Activated T-helper 1 cell treated with anti-CD3 and anti-CD28 coated beads, Interleukin-2, amount 50 U/mL, for 16 hours (primary cell): ENCODE measurements at regions not wholly inside any gene's neighbourhood (a gene's known extent, or its start where the extent isn't known, plus 50 kb on each side); places are given as distances from the start of the nearest gene placed in this dataset.

Experiments
- DNase-seq, 2 donors: peaks; one replicate each; pipeline ENCODE4 v3.0.0-alpha.2; 2020; ENCODE audit warnings: low read depth in 1 of 2, low spot score in 1 of 2

DNA sequence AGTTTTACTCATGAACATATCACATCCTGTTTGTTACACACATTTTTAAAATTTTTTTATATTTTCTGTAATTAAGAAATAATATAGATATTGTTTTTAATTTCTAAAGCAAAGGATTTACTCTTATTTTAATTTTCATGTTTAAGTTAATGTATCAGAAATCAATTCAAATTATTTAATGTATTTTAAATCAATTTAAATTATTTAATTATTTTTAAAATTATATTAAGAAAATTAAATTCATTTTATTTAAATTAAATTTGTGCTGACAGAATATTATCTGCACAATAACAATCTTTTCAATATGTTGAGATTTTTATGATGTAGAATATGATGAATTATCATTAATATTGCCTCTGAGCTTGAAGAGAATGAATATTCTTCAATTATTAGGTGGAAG is 681.2 kb upstream of the ALCAM start:
- DNase-seq, result no peak

GRCh38 chr3:104687362-104687761 is 679.3 kb upstream of the ALCAM start:
- DNase-seq, result no peak

DNA sequence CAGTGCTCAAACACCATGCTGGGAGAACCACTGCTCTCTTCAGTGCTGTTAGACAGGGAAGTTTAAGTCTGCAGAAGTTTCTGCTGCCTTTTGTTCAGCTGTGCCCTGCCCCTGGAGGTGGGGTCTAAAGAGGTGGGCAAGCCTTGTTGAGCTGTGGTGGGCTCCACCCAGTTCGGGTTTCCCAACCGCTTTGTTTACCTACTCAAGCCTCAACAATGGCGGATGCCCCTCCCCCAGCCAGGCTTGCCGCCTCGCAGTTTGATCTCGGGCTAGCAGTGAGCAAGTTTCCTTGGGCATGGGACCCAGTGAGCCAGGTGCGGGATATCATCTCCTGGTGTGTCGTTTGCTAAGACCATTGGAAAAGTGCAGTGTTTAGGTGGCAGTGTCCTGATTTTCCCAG is 670.2 kb upstream of the ALCAM start:
- DNase-seq, result no peak

DNA sequence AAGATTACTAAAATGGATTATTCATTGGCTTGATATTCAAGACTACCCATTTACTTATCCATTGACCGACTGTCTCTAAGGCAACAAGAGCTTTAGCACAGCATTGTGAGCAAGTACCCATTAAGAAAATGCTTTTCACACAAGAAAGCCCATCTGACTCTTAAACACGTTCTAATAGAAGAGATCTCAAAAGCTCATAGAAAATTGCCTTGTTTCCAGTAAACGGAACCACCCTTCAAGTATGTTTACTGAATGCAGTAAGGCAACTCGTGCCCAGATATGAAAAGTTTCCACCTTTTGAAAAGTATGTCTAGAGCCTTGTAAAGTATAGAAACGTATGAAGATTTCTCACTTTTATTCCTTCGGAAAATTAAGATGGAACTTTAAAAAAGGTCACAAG is 655.3 kb upstream of the ALCAM start:
- no peak for DNase-seq

DNA sequence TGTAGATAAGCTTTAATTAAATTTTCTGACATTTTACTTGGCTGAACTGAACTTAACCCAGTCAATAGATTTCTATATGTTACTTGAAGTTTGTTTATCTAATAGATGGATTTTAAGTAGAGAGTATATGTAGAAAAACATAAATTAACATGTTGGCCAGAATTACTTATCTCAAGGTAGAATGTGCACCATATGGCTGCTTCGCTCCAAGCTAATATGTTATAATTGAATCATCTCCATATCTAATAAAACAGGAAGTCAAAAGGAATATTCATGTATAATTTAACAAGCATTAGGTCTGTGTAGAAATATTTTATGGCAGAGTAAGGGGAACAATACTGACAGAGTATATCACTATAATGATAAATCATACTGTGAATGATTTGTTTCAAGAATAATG is 650.7 kb upstream of the ALCAM start:
- no peak for DNase-seq

GRCh38 chr3:104717828-104718196 is 648.9 kb upstream of the ALCAM start:
- no peak for DNase-seq

DNA sequence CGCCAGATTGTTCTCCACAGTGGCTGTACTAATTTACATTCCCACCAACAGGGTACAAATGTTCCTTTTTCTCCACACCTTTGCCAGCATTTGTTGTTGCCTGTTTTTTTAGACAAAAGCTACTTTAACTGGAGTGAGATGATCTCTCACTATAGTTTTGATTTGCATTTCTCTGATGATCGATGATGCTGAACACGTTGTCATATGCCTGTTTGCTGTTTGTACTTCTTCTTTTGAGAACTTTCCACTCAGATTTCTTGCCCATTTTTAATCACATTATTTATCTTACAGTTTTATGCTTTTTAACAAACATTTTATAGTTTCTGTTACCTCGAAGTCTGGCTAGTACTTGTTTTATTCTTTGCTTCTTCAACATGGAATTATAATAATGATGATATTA is 643.7 kb upstream of the ALCAM start:
- no peak for DNase-seq

DNA sequence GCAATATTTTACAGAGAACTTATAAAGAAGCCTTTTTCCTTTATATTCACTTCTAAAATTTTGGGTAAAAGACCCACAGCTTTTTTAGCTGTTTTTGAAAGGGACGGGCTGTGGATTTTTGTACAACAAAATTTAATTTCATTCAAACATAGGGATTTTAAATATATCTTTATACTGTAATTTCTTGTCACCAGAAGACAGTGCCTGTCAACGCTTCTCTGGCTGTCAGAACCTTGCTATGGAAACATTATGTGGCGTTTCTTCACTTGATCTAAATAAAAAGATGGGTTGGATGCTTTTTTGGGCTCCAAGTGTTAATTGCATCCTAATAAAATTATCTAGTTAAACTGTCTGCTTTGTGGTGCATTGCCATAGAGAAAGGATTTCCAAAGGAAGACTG is 635.6 kb upstream of the ALCAM start:
- no peak for DNase-seq

DNA sequence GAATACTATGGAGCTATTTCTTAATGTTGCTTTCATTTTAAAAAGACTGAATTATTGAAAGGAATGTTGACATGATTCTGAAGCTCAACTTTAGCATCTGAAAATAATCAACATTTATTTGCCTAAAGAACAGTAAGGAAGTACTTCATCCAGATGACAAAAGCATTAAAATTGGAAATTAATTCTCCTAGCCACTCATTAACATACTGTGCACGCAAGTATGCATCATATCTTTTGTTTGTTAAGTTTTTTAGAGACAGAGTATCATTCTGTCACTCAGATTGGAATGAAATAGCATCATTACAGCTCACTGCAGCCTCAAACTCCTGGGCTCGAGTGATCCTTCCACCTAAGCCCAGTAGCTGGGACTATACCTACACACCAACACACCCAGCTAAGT is 632.1 kb upstream of the ALCAM start:
- DNase-seq, result no peak

GRCh38 chr3:104735691-104736090 is 631.0 kb upstream of the ALCAM start:
- no peak for DNase-seq

DNA sequence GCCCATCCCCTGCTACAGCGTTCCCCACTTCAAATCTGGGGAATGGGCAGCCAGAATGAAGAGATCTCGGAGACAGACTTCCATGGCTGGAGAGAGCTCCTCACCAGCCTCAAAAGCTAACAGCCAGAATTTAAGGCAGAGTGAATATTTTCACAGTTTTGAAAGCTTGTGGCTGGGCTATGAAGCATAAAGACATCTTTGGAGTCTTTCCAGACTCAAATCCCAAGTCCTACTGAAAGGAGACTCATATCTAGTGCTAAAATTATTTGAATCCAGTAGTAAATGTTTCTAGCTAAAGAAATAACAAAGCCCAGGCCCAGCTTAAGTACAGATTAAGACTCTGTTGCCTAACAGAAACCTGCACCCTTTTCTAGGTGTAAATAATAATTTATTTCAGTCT is 628.4 kb upstream of the ALCAM start:
- DNase-seq, result no peak

DNA sequence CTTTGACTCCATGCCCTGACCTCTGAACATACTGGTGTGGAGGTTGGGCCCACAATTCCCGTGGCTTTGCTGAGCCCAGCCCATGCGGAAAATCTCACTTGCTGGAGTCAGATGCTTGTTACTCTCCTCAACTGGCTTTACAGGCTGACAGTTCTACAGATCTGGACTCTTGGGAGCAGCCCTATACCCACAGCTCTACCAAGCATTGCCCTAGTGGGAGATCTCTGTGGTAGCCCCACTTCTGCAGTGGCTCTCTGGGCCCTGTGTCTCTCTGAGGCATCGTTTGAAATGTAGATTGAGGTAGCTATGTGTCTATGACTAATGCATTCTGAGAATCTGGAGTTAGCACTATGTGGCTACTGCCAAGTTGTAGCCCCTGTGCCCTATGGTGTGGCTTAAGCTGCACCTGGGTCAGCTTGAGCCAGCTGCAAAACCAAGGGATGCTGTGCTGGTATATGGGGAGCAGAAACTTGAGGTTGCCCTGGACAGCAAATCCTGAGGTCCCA is 625.8 kb upstream of the ALCAM start:
- no peak for DNase-seq

- DNase-seq, result no peak
These were observed 624.7 kb upstream of the ALCAM start for GRCh38 chr3:104742044-104742443.

- DNase-seq, result no peak
These were observed 621.4 kb upstream of the ALCAM start for GRCh38 chr3:104745313-104745712.

DNA sequence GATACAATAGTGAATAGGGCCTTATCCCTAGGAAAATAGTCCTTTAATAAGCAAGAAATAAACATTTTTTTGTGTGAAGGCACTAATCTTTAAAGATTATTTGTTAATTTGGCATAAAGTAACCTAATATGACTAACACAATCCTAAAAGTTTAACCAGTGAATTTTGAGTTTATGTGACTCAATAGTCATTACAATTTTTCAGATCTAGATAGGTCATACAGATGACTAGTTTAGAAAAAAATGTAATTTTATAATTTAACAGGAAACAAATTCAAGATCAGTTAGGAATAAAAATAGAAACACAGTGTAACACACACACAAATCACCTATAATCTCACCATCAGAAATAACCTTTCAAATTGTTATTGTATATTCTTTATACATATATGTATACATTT is 620.7 kb upstream of the ALCAM start:
- no peak for DNase-seq

DNA sequence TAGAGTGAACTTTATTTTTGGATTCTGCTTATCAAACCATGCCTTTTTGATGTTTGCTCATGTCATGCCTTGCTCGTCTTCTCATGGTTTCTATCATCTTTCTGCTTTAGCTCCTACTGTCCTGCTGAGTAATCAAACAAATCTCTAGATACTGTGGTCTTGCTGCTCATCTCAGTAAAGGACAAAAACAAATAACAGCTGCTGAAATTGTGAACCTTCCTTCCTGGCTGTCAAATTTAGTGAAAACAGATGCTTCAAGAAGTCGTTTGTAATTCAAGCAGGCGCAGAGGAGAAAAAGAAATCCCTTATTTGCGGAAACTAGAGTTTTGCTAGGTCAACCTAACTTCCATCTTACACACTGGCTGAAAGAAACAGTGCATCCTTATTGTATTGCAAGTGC is 616.1 kb upstream of the ALCAM start:
- no peak for DNase-seq

DNA sequence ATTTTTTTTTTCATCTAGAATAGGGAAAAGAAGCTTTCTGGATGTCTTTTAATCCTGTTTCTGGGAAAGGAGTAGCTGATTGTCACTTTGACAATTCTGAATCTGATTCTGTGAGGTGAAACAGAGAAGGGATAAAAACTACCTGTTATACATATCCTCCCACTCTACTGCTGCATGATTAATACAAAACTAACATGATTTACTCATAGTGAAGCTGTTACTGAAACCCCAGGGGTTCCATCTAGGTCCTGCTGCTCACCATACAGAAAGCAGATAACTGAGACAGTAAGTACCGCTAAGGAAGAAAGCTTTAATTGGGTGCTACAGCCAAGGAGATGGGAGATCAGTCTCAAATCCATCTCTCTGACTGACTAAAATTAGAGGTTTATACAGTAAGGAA is 610.9 kb upstream of the ALCAM start:
- no peak for DNase-seq

- DNase-seq, result no peak
These were observed 603.7 kb upstream of the ALCAM start for GRCh38 chr3:104763007-104763406.

GRCh38 chr3:104764496-104764895 is 602.2 kb upstream of the ALCAM start:
- no peak for DNase-seq

- DNase-seq, result no peak
These were observed 597.8 kb upstream of the ALCAM start for GRCh38 chr3:104768886-104769285.

DNA sequence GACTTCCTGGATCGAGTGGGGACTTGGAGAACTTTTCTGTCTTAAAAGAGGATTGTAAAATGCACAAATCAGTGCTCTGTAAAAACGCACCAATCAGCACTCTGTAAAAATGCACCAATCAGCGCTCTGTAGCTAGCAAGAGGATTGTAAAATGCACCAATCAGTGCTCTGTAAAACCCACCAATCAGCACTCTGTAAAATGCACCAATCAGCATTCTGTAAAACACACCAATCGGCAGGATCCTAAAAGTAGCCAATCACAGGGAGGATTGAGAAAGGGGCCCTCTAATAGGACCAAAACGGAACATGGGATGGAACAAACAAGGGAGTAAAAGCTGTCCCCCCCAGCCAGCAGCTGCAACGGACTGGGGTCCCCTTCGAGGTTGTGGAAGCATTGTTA is 587.4 kb upstream of the ALCAM start:
- no peak for DNase-seq

GRCh38 chr3:104781112-104781511 is 585.6 kb upstream of the ALCAM start:
- no peak for DNase-seq

- no peak for DNase-seq
These were observed 580.8 kb upstream of the ALCAM start for GRCh38 chr3:104785947-104786346.

- DNase-seq, result no peak
These were observed 579.4 kb upstream of the ALCAM start for GRCh38 chr3:104787306-104787705.
